AG04450 (cell line): ENCODE measurements at regions not wholly inside any gene's neighbourhood (a gene's known extent, or its start where the extent isn't known, plus 50 kb on each side); places are given as distances from the start of the nearest gene placed in this dataset.

Experiments
- CTCF ChIA-PET: fragments of 300-600, 350-600 bp; formaldehyde crosslinking; extraction: SDS; loops from one replicate; lab custom pipeline; 2022; ENCODE audit warnings: antibody characterized with exemption, inconsistent platforms; lab: Charles Lee
- POLR2A ChIA-PET: fragments of 350-600 bp; formaldehyde crosslinking; extraction: SDS; loops from one replicate; lab custom pipeline; 2021; ENCODE audit warnings: antibody characterized with exemption, inconsistent platforms; lab: Yijun Ruan, JAX
- DNase-seq: peaks from one replicate; pipeline ENCODE4 v3.0.0-alpha.2; 2011; ENCODE audit warnings: low read depth, low spot score
- H3K27ac ChIP-seq: one replicate; pipeline ENCODE4 v1.5.1; 2012; ENCODE audit warnings: low read depth, low read length, control low read depth
- H3K27me3 ChIP-seq: one replicate; pipeline ENCODE4 v1.6.0; 2012; ENCODE audit warnings: low read length; ENCODE audit not compliant: control insufficient read depth, insufficient read depth
- H3K4me3 ChIP-seq: 2 replicates; pipeline ENCODE4 v1.5.1; 2011; ENCODE audit warnings: mild to moderate bottlenecking, low read depth, low read length, control low read depth
- H3K9me3 ChIP-seq: 2 replicates; pipeline ENCODE4 v1.5.1; 2012; ENCODE audit warnings: low read length; ENCODE audit not compliant: control insufficient read depth, insufficient read depth
- CTCF ChIP-seq: IDR thresholded peaks from 2 replicates; pipeline ENCODE4 v1.5.1; 2011; ENCODE audit warnings: low read depth, low read length, control low read depth, inconsistent platforms

GRCh38 chr9:129391221-129391661, 213.2 kb upstream of the IER5L start:
- Histone ChIP-seq H3K27ac (no peak overlapping the region), H3K4me3 (no peak overlapping the region), H3K27me3 (peaks cover 6% of the 10 kb centered on the region), H3K9me3 (no peaks in the 10 kb centered on the region)
- DNase-seq = no peak
- POLR2A ChIA-PET = no interaction called here
- no peak for TF ChIP-seq CTCF
- CTCF ChIA-PET = no interaction called here

GRCh38 chr9:129390541-129390940, 212.5 kb upstream of the IER5L start:
- H3K27ac ChIP-seq = no peak overlapping the region
- no peak overlapping the region for H3K4me3 ChIP-seq
- peaks cover 6% of the 10 kb centered on the region for H3K27me3 ChIP-seq
- ChIA-PET POLR2A (no interaction called here), CTCF (no interaction called here)
- no peaks in the 10 kb centered on the region for H3K9me3 ChIP-seq
- no peak for DNase-seq
- no peak for TF ChIP-seq CTCF

GRCh38 chr9:129387822-129388221, 209.8 kb upstream of the IER5L start:
- H3K9me3 ChIP-seq = no peaks in the 10 kb centered on the region
- DNase-seq = no peak
- CTCF ChIA-PET = no interaction called here

GRCh38 chr9:129386812-129387177, 208.7 kb upstream of the IER5L start:
- no peak for DNase-seq
- ChIA-PET POLR2A (no interaction called here), CTCF (no interaction called here)

More at GRCh38 chr9:129387822-129388221, 209.8 kb upstream of the IER5L start:
- H3K27ac ChIP-seq = no peak overlapping the region
- POLR2A ChIA-PET = no interaction called here
- TF ChIP-seq CTCF = no peak
- H3K4me3 ChIP-seq = no peak overlapping the region
- H3K27me3 ChIP-seq = no peaks in the 10 kb centered on the region

More at GRCh38 chr9:129386812-129387177, 208.7 kb upstream of the IER5L start:
- no peaks in the 10 kb centered on the region for H3K27me3 ChIP-seq
- H3K9me3 ChIP-seq = no peaks in the 10 kb centered on the region
- no peak overlapping the region for H3K4me3 ChIP-seq
- TF ChIP-seq CTCF = no peak
- H3K27ac ChIP-seq = no peak overlapping the region
